ENCODE measurements at regions not wholly inside any gene's neighbourhood (a gene's known extent, or its start where the extent isn't known, plus 50 kb on each side); places are given as distances from the start of the nearest gene placed in this dataset.
"Not testable (repeated sequence)": the region's sequence is repeated elsewhere in the genome, so short reads cannot be mapped to it uniquely, and the experiment has no call there.

- Histone ChIP-seq H3K9me2 (replicated peaks; ENCODE audit: insufficient read depth, low read length) (no peaks in the 10 kb centered on the region), H4K20me1 (ENCODE audit: low read depth, low read length) (no peaks in the 10 kb centered on the region), H3K36me3 (ENCODE audit: low read length) (no peaks in the 10 kb centered on the region), H3K9me3 (ENCODE audit: insufficient read depth, low read length) (peaks cover 4% of the 10 kb centered on the region; the same call in 1 of the 2 replicates), H3F3A (ENCODE audit: insufficient read depth) (no peaks in the 10 kb centered on the region), H3K27me3 (ENCODE audit: low read length) (no peaks in the 10 kb centered on the region), H3K79me2 (ENCODE audit: insufficient read depth, low read length) (no peaks in the 10 kb centered on the region), H3K4me3 (ENCODE audit: insufficient read depth, low read length, poor library complexity, severe bottlenecking) (no peak overlapping the region), H3K4me2 (ENCODE audit: low read depth, low read length, poor library complexity, severe bottlenecking) (no peak overlapping the region), H2AFZ (ENCODE audit: low read depth, low read length, severe bottlenecking) (no peak overlapping the region), H3K9ac (ENCODE audit: low read length) (no peak overlapping the region), H3K27ac (ENCODE audit: low read depth, low read length) (no peak overlapping the region)
- TF ChIP-seq EZH2phosphoT487 (conservative IDR thresholded peaks at IDR 0.05; ENCODE audit: low read length) (no peak), CTCF (IDR thresholded peaks at IDR 0.05; ENCODE audit: insufficient read depth, low read length, poor library complexity, severe bottlenecking) (no peak)
Measured at GRCh38 chr6:150495126-150495525, 104.6 kb upstream of the PLEKHG1 start.

GRCh38 chr6:150496629-150497028, 103.1 kb upstream of the PLEKHG1 start:
- H3K9me3 ChIP-seq (ENCODE audit: insufficient read depth, low read length): peaks cover 9% of the 10 kb centered on the region; the same call in 1 of the 2 replicates
- no peaks in the 10 kb centered on the region for H3F3A ChIP-seq (ENCODE audit: insufficient read depth)
- H3K4me2 ChIP-seq (ENCODE audit: low read depth, low read length, poor library complexity, severe bottlenecking): no peak overlapping the region
- H3K9me2 ChIP-seq (replicated peaks; ENCODE audit: insufficient read depth, low read length): no peaks in the 10 kb centered on the region
- no peaks in the 10 kb centered on the region for H3K36me3 ChIP-seq (ENCODE audit: low read length)
- H3K27me3 ChIP-seq (ENCODE audit: low read length): no peaks in the 10 kb centered on the region
- TF ChIP-seq CTCF (IDR thresholded peaks at IDR 0.05; ENCODE audit: insufficient read depth, low read length, poor library complexity, severe bottlenecking) (no peak), EZH2phosphoT487 (conservative IDR thresholded peaks at IDR 0.05; ENCODE audit: low read length) (no peak)
- no peaks in the 10 kb centered on the region for H3K79me2 ChIP-seq (ENCODE audit: insufficient read depth, low read length)
- no peak overlapping the region for H2AFZ ChIP-seq (ENCODE audit: low read depth, low read length, severe bottlenecking)
- H3K27ac ChIP-seq (ENCODE audit: low read depth, low read length): no peak overlapping the region
- H4K20me1 ChIP-seq (ENCODE audit: low read depth, low read length): no peaks in the 10 kb centered on the region
- H3K4me3 ChIP-seq (ENCODE audit: insufficient read depth, low read length, poor library complexity, severe bottlenecking): no peak overlapping the region
- no peak overlapping the region for H3K9ac ChIP-seq (ENCODE audit: low read length)

GRCh38 chr6:150499882-150500312, 99.8 kb upstream of the PLEKHG1 start:
- H3F3A ChIP-seq (ENCODE audit: insufficient read depth): no peaks in the 10 kb centered on the region
- no peaks in the 10 kb centered on the region for H3K27me3 ChIP-seq (ENCODE audit: low read length)
- H3K4me2 ChIP-seq (ENCODE audit: low read depth, low read length, poor library complexity, severe bottlenecking): no peak overlapping the region
- H3K9me3 ChIP-seq (ENCODE audit: insufficient read depth, low read length): peaks cover 5% of the 10 kb centered on the region; the same call in 1 of the 2 replicates
- H3K36me3 ChIP-seq (ENCODE audit: low read length): no peaks in the 10 kb centered on the region
- H3K4me3 ChIP-seq (ENCODE audit: insufficient read depth, low read length, poor library complexity, severe bottlenecking): no peak overlapping the region
- H3K9me2 ChIP-seq (replicated peaks; ENCODE audit: insufficient read depth, low read length): no peaks in the 10 kb centered on the region
- no peaks in the 10 kb centered on the region for H3K79me2 ChIP-seq (ENCODE audit: insufficient read depth, low read length)
- no peak overlapping the region for H3K9ac ChIP-seq (ENCODE audit: low read length)
- no peaks in the 10 kb centered on the region for H4K20me1 ChIP-seq (ENCODE audit: low read depth, low read length)
- peak overlapping the region; percentile 49 for H2AFZ ChIP-seq (ENCODE audit: low read depth, low read length, severe bottlenecking)
- TF ChIP-seq EZH2phosphoT487 (conservative IDR thresholded peaks at IDR 0.05; ENCODE audit: low read length) (no peak), CTCF (IDR thresholded peaks at IDR 0.05; ENCODE audit: insufficient read depth, low read length, poor library complexity, severe bottlenecking) (no peak)
- no peak overlapping the region for H3K27ac ChIP-seq (ENCODE audit: low read depth, low read length)

GRCh38 chr6:150500568-150500967, 99.1 kb upstream of the PLEKHG1 start:
- not testable (repeated sequence) for H3K27ac ChIP-seq (ENCODE audit: low read depth, low read length); H2AFZ ChIP-seq (ENCODE audit: low read depth, low read length, severe bottlenecking); H4K20me1 ChIP-seq (ENCODE audit: low read depth, low read length); H3K79me2 ChIP-seq (ENCODE audit: insufficient read depth, low read length); H3K9ac ChIP-seq (ENCODE audit: low read length); H3K36me3 ChIP-seq (ENCODE audit: low read length); H3K9me2 ChIP-seq (replicated peaks; ENCODE audit: insufficient read depth, low read length); H3K4me2 ChIP-seq (ENCODE audit: low read depth, low read length, poor library complexity, severe bottlenecking); H3K9me3 ChIP-seq (ENCODE audit: insufficient read depth, low read length); H3K4me3 ChIP-seq (ENCODE audit: insufficient read depth, low read length, poor library complexity, severe bottlenecking); H3K27me3 ChIP-seq (ENCODE audit: low read length); H3F3A ChIP-seq (ENCODE audit: insufficient read depth)
